ENCODE measurements at regions not wholly inside any gene's neighbourhood (a gene's known extent, or its start where the extent isn't known, plus 50 kb on each side); places are given as distances from the start of the nearest gene placed in this dataset.

DNA sequence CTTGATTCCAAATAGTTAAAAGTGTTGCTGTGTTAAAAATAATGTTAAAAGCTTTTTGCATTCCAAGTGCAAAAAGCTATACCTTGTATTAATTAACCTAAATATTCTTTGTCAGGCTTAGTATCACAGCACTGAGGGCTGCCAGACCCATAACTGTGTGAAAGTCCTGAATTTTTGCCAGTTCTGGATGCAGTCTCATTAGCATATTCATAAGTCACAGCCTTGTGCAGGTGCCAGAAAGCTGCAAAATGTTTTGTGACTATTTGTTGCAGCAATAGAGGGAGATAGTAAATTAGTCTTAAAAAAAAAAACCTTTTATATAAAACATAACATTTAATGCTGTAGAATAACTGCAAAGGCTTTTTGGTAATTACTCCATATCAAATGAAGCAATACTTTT, 56.6 kb downstream of the SLITRK1 start:
- H3K18ac ChIP-seq (ENCODE audit: low read depth, low read length), result no peak overlapping the region
- ChIA-PET CTCF (no interaction called here), POLR2A (ENCODE audit: unreplicated experiment) (no interaction called here)
- H3K9me3 ChIP-seq (ENCODE audit: control insufficient read depth, insufficient read depth, low read length), result peaks cover 9% of the 10 kb centered on the region; the same call in 1 of the 2 replicates
- H3K4me1 ChIP-seq (ENCODE audit: control insufficient read depth, insufficient read depth, low read length), result no peaks in the 10 kb centered on the region
- no peaks in the 10 kb centered on the region for H3K9me1 ChIP-seq (ENCODE audit: insufficient read depth, low read length)
- ATAC-seq (ENCODE audit: low read depth), result no peak
- H3K9ac ChIP-seq (ENCODE audit: low read depth, low read length), result no peak overlapping the region
- H3K14ac ChIP-seq (replicated peaks; ENCODE audit: low read depth, low read length), result no peak overlapping the region
- dilution Hi-C loops (cut with HindIII; ENCODE audit: low sequenced_read_pairs, unreplicated experiment), result no loop called here
- H4K91ac ChIP-seq (ENCODE audit: insufficient read depth, low read depth, low read length), result no peak overlapping the region
- no peaks in the 10 kb centered on the region for H3K27me3 ChIP-seq (ENCODE audit: control insufficient read depth, insufficient read depth, low read length)
- H4K8ac ChIP-seq (ENCODE audit: low read depth in 2 of 2, low read length in 2 of 2), result no peak overlapping the region
- no peak overlapping the region for H3K4me3 ChIP-seq (ENCODE audit: insufficient read depth, low read depth, low read length)
- H4K20me1 ChIP-seq (ENCODE audit: insufficient read depth, low read length), result no peaks in the 10 kb centered on the region
- H2BK120ac ChIP-seq (ENCODE audit: low read depth, low read length), result no peak overlapping the region
- no peak overlapping the region for H2AK5ac ChIP-seq (ENCODE audit: low read depth, low read length)
- DNase-seq, result no peak
- H3K23ac ChIP-seq (ENCODE audit: low read depth, low read length), result no peak overlapping the region
- H2BK15ac ChIP-seq (ENCODE audit: low read depth, low read length), result no peak overlapping the region
- H3K36me3 ChIP-seq (ENCODE audit: control insufficient read depth, insufficient read depth, low read length), result no peaks in the 10 kb centered on the region
- no peak overlapping the region for H3K27ac ChIP-seq (ENCODE audit: insufficient read depth, low read length)
- H4K5ac ChIP-seq (ENCODE audit: low read depth, low read length), result no peak overlapping the region
- H3K79me1 ChIP-seq (ENCODE audit: low read depth in 1 of 2, low read length in 2 of 2), result no peaks in the 10 kb centered on the region
- no peak overlapping the region for H2AFZ ChIP-seq (replicated peaks; ENCODE audit: low read length, poor library complexity)
- no peak overlapping the region for H3K4me2 ChIP-seq (ENCODE audit: low read depth, low read length)
- H3K56ac ChIP-seq (ENCODE audit: extremely low read depth, insufficient read depth, low read length), result no peak overlapping the region
- in situ Hi-C loops (cut with MboI; ENCODE audit: low sequenced_read_pairs), result no loop called here
- H2BK20ac ChIP-seq (ENCODE audit: low read depth, low read length), result no peak overlapping the region
- no peak overlapping the region for H3K4ac ChIP-seq (ENCODE audit: low read depth, low read length)
- BruUV-seq (replicated peaks), result no TSS peak
- H2AK9ac ChIP-seq (replicated peaks; ENCODE audit: low read depth, low read length, poor library complexity), result no peak overlapping the region
- TF ChIP-seq SMC3 (IDR thresholded peaks at IDR 0.05; ENCODE audit: low read depth, low read length) (no peak), MAFK (IDR thresholded peaks at IDR 0.05; ENCODE audit: low read depth, low read length) (no peak), FOS (IDR thresholded peaks at IDR 0.05; ENCODE audit: low read depth, low read length) (no peak), CHD1 (IDR thresholded peaks at IDR 0.05; ENCODE audit: low read depth, low read length) (no peak), POLR2A (IDR thresholded peaks at IDR 0.05; ENCODE audit: low read depth, low read length) (no peak), RAD21 (IDR thresholded peaks at IDR 0.05; ENCODE audit: low read length) (no peak), BHLHE40 (IDR thresholded peaks at IDR 0.05; ENCODE audit: low read depth, low read length) (no peak), MXI1 (IDR thresholded peaks at IDR 0.05; ENCODE audit: borderline replicate concordance, low read depth, low read length) (no peak), RFX5 (IDR thresholded peaks at IDR 0.05; ENCODE audit: low read depth, low read length) (no peak), MAZ (IDR thresholded peaks at IDR 0.05; ENCODE audit: borderline replicate concordance, low read depth, low read length) (no peak), CEBPB (IDR thresholded peaks at IDR 0.05; ENCODE audit: low read depth, low read length) (no peak), RCOR1 (IDR thresholded peaks at IDR 0.05; ENCODE audit: insufficient replicate concordance, low read length) (no peak), NFE2L2 (IDR thresholded peaks at IDR 0.05; ENCODE audit: low read depth, low read length) (no peak)
- TF ChIP-seq, protein P1, sequence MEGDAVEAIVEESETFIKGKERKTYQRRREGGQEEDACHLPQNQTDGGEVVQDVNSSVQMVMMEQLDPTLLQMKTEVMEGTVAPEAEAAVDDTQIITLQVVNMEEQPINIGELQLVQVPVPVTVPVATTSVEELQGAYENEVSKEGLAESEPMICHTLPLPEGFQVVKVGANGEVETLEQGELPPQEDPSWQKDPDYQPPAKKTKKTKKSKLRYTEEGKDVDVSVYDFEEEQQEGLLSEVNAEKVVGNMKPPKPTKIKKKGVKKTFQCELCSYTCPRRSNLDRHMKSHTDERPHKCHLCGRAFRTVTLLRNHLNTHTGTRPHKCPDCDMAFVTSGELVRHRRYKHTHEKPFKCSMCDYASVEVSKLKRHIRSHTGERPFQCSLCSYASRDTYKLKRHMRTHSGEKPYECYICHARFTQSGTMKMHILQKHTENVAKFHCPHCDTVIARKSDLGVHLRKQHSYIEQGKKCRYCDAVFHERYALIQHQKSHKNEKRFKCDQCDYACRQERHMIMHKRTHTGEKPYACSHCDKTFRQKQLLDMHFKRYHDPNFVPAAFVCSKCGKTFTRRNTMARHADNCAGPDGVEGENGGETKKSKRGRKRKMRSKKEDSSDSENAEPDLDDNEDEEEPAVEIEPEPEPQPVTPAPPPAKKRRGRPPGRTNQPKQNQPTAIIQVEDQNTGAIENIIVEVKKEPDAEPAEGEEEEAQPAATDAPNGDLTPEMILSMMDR (conservative IDR thresholded peaks at IDR 0.05; ENCODE audit: low read depth, low read length), result no peak
- TF ChIP-seq, protein P2, sequence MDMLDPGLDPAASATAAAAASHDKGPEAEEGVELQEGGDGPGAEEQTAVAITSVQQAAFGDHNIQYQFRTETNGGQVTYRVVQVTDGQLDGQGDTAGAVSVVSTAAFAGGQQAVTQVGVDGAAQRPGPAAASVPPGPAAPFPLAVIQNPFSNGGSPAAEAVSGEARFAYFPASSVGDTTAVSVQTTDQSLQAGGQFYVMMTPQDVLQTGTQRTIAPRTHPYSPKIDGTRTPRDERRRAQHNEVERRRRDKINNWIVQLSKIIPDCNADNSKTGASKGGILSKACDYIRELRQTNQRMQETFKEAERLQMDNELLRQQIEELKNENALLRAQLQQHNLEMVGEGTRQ (IDR thresholded peaks at IDR 0.05; ENCODE audit: low read depth, low read length), result no peak
- TF ChIP-seq, protein P3, sequence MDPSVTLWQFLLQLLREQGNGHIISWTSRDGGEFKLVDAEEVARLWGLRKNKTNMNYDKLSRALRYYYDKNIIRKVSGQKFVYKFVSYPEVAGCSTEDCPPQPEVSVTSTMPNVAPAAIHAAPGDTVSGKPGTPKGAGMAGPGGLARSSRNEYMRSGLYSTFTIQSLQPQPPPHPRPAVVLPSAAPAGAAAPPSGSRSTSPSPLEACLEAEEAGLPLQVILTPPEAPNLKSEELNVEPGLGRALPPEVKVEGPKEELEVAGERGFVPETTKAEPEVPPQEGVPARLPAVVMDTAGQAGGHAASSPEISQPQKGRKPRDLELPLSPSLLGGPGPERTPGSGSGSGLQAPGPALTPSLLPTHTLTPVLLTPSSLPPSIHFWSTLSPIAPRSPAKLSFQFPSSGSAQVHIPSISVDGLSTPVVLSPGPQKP (IDR thresholded peaks at IDR 0.05; ENCODE audit: borderline replicate concordance, low read depth, low read length), result no peak
- no peak overlapping the region for H2BK5ac ChIP-seq (ENCODE audit: low read depth, low read length, poor library complexity, severe bottlenecking)
- intact Hi-C loops (cut with micrococcal nuclease), result no loop called here

Data from IMR-90 (cell line).